HG02840 (cell line): ENCODE measurements at regions not wholly inside any gene's neighbourhood (a gene's known extent, or its start where the extent isn't known, plus 50 kb on each side); places are given as distances from the start of the nearest gene placed in this dataset.

Source experiments
- ATAC-seq: cut with Tn5 transposase; IDR thresholded peaks from one replicate; pipeline ENCODE4 v1.9.1; 2021; ENCODE audit warnings: mild to moderate bottlenecking, moderate library complexity, moderate number of reproducible peaks; ENCODE audit not compliant: unreplicated experiment, low FRiP score

DNA sequence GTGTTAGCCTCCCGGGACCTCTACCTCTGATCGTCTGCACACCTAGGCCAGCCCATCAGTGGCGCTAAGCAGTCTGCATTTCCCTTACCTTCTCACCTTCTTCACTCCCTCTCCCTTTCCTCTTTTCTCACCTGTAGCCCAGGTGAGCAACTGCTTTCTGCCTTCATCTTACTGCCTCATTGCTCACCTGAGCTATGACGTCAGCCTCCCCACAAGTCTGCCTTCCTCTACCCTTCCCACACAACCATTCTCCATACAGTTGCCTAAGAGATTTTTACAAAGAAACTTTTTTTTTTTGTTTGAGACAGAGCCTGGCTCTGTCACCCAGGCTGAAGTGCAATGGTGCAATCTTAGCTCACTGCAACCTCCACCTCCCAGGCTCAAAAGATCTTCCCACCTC is 136.3 kb downstream of the BCOR start:
- ATAC-seq, result no peak

- no peak for ATAC-seq
Measured at GRCh38 chrX:39965051-39965573, 132.6 kb downstream of the BCOR start.

DNA sequence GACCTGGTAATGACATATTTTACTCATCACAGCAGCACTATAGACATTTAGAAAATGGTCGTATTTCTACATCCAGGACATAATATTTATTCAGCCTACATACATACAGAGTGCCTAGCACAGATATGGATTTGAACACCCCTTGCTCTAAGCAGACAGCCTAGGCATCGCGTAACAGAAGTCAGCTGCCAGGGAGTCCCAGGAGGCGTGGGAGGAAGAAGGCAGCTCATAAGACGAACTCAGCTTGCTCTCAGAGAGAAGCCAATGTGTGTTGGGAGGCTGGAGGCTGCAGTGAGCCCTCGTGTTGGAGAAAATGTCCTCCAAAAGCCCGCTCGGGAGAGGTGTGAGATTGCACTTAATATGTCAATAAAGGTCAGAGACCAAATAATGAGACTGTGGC is 131.6 kb downstream of the BCOR start:
- ATAC-seq, result no peak

DNA sequence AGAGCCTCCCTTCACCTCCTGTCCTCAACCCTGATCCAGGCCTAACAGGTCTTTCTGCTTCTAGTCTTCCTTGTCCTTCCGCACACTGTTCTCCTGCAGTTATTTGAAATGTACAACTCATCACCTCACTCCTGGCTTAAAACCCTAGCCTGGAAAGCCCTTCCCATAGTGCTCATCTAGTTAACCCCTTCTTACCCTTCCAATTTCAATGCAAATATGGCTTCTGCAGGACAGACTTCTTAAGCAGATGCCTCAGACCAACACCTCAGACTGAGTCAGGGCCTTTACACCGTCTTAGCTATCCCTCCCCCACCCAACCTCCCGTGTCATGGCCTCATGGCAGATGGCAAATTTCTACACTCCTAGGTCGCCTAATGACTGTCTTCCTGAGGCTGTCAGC is 130.4 kb downstream of the BCOR start:
- no peak for ATAC-seq

DNA sequence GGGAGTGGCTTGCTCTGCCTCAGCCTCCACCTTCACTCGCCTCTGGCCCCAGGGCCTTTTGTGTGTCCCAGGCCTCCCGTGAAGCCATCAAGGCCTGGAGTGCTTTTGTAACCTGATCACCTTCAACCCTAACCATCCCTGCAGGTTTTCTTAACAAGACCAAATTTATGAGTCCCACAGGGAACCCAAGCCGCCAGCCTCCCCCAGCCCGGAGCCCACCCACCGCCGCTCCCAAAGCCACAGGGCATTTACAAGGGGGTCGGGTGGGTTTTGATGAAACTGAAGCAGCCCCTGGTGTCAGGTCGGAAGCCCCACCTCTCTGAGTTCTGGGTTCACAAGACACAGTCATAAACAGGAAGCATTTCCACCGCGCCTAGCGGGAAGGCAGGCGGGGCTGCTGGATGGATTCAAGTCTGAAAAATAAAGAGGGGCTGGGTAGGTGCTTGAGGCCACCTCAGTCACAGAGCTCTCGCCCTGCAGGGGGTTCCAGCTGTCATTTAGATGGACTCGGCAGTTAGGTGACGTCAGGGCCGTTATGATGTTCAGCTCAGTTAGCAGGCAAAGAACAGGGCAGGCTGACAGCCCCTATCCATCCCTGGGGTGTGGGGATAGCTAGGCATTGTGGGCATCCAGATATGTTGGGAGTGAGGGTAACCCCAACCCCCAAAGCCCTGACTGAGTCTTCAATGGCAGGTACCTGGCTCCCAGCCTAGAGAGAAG is 128.5 kb downstream of the BCOR start:
- no peak for ATAC-seq

- ATAC-seq, result no peak
Measured at GRCh38 chrX:39969819-39970504, 127.8 kb downstream of the BCOR start.

DNA sequence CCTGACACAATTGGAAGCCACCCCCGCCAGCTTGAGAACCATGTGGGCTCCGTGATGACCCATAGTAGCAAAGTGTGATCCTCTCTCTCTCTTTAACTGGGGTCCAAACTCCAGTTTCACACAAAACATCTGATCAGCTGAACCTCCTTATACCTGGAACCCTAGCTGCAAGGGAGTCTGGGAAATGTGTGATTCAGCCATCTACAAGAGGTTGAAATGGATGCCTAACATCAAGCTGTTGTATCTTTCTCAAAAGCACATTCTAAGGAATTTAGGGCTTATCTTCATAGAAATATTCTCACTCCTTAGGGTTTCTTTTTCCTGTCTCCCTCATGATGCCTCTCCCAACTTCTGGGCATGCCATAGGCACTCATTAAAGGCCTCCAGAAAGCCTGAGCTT is 126.0 kb downstream of the BCOR start:
- no peak for ATAC-seq

DNA sequence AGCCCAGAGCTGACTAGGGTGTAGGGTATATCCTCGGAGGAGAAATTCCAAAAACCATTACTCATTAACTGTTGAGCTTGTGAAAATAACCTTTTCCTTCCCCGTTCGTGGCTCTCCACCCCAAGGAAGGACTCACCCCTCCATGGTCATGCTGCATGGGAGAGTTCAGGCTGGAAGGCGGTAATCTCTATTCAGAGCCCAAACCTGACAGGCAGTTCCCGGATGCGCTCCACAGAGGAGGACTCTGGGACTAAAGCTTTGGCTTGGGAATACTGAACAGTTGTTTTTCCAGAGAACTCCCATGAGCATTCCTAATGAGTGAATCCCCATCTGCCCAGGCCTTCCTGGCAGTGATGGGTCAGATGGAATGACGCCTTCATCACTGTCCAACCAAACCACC is 125.4 kb downstream of the BCOR start:
- ATAC-seq, result no peak

GRCh38 chrX:39973810-39974209 is 123.9 kb downstream of the BCOR start:
- no peak for ATAC-seq

DNA sequence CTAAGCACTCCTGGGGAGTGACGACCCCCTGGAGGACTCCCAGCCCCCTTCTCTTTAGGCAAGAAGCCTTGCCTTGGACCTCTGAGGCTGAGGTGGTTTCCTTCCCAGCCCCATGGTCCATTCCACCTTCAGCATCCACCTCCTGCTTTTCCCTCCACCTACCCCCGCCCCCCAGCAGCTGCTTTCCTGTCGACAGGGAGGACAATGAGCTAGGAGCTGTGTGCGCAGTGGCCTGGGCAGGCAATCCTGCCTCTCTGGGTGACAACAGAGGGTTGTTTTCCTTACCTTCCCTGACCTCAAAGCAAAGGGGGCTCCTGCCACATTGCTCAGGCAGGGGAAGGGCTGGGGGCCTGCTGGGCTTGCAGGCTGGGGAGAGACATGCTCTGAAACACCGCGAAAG is 123.5 kb downstream of the BCOR start:
- no peak for ATAC-seq

- ATAC-seq, result no peak
Measured at GRCh38 chrX:39975101-39975925, 122.4 kb downstream of the BCOR start.

DNA sequence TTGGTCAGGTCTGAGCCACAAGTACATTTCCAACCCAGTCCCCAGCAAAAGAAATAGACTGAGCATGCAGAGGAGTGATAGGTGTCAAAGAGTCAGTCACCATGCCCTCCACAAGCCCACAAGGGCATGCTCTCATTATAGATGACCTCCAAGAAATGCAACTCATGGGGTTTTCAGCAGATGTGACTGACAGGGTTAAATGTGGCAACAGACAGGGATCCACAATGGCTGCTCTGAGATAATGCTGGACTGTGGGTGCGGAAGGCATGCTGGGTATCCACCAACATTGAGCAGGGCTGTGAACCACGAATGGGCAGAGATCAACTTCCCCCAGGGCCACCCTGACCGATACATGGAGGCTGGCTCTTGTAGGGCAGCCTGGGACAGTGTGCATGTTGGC is 115.8 kb downstream of the BCOR start:
- ATAC-seq, result no peak

DNA sequence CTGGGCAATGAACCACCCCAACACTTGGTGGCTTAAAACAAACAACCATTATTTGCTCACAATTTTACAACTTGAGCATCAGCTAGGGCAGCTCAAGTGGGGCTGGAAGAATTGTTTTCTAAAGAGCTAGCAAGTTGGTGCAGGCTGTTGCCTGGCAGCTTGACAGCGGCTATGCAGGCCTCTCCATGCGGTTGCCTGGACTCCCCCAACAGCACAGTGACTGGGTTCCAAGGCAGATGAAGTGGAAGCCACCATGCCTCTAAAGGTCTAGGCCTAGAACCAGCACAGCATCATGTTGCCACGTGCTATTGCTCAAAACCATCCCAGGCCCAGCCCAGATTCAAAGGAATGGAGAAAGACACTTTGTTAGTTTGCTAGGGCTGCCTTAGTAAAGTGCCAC is 114.8 kb downstream of the BCOR start:
- no peak for ATAC-seq

DNA sequence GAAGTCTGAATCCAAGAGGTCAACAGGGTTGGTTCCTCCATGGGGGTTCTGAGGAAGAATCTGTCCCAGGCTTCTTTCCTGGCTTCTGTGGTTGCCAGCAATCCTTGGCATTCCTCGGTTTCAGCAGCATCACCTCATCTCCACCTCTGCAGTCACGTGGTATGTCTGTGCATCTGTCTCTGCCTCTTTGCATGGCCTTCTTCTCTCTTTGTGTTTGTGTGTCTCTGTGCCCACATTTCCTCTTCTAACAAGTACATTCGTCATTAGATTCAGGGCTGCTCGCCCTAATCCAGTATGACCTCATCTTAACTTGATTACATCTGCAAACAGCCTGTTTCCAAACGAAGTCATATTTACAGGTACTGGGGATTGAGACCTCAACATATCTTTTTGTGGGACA is 114.0 kb downstream of the BCOR start:
- no peak for ATAC-seq

- ATAC-seq, result no peak
Measured at GRCh38 chrX:39984191-39984956, 113.4 kb downstream of the BCOR start.

- ATAC-seq, result no peak
Measured at GRCh38 chrX:39985071-39985470, 112.7 kb downstream of the BCOR start.

- no peak for ATAC-seq
Measured at GRCh38 chrX:39985551-39985950, 112.2 kb downstream of the BCOR start.

DNA sequence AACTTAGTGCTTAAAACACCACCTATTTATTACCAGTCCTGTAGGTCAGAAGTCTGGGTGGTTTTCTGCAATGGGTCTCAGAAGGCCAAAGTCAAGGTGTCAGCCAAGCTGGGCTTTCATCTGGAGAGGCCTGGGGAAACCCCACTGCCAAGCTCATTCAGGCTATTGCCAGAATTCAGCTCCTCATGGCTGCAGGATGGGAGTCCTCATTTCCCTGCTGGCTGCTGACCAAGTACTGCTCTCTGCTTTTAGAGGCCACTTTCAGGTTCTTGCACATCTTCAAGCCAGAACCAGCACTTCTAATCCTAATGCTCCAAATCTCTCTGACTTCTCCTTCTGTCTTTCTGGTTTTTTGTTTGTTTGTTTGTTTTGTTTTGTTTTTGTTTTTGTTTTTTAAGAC is 109.3 kb downstream of the BCOR start:
- no peak for ATAC-seq

GRCh38 chrX:39990388-39990787 is 107.4 kb downstream of the BCOR start:
- no peak for ATAC-seq

GRCh38 chrX:39992300-39992699 is 105.5 kb downstream of the BCOR start:
- no peak for ATAC-seq
